Activated B cell treated with CpG ODN at 0.5 μM for 24 hours (primary cell): ENCODE measurements at regions not wholly inside any gene's neighbourhood (a gene's known extent, or its start where the extent isn't known, plus 50 kb on each side); places are given as distances from the start of the nearest gene placed in this dataset.

Experiments used
- ATAC-seq: fragments of 200-7000 bp; cut with Tn5 transposase; one replicate; pipeline ENCODE4 v1.10.0; 2021; ENCODE audit warnings: low read depth, mild to moderate bottlenecking, moderate library complexity
- CTCF ChIA-PET: fragments of 350-600 bp; sonication (Branson Sonifier 250); formaldehyde crosslinking; loops from one replicate; lab custom pipeline; 2021; ENCODE audit warnings: antibody characterized with exemption; lab: Charles Lee
- POLR2A ChIA-PET: fragments of 350-600 bp; sonication (Branson Sonifier 250); formaldehyde crosslinking; loops from one replicate; lab custom pipeline; 2021; ENCODE audit warnings: antibody characterized with exemption; lab: Charles Lee
- DNase-seq: peaks from one replicate; pipeline ENCODE4 v3.0.0; 2022
- H3K27ac Mint-ChIP-seq: one replicate; pipeline ENCODE4 v1.8.0; 2020; ENCODE audit warnings: mixed read lengths
- H3K27me3 Mint-ChIP-seq: one replicate; pipeline ENCODE4 v1.8.0; 2021; ENCODE audit warnings: mixed read lengths
- H3K36me3 Mint-ChIP-seq: one replicate; pipeline ENCODE4 v1.8.0; 2021; ENCODE audit warnings: low read depth, mixed read lengths
- H3K4me1 Mint-ChIP-seq: one replicate; pipeline ENCODE4 v1.8.0; 2021; ENCODE audit warnings: mixed read lengths
- H3K4me3 Mint-ChIP-seq: one replicate; pipeline ENCODE4 v1.8.0; 2020; ENCODE audit warnings: mild to moderate bottlenecking, mixed read lengths
- H3K9me3 Mint-ChIP-seq: one replicate; pipeline ENCODE4 v1.8.0; 2020; ENCODE audit warnings: mixed read lengths
- CTCF ChIP-seq: fragments of 200-600 bp; IDR thresholded peaks from one replicate; pipeline ENCODE4 v1.8.0; 2022; ENCODE audit warnings: antibody characterized with exemption, mild to moderate bottlenecking
- intact Hi-C: fragments of 100-400 bp; cut with micrococcal nuclease; formaldehyde crosslinking; loops from one replicate; pipeline ENCODE4 v1.15.1; 2024

- ATAC-seq (no peak), DNase-seq (no peak)
- Mint-ChIP-seq H3K4me3 (no peak overlapping the region), H3K4me1 (no peaks in the 10 kb centered on the region), H3K27me3 (no peaks in the 10 kb centered on the region), H3K27ac (no peak overlapping the region), H3K36me3 (no peaks in the 10 kb centered on the region), H3K9me3 (peaks cover 2% of the 10 kb centered on the region)
- ChIA-PET POLR2A (no interaction called here), CTCF (no interaction called here)
- TF ChIP-seq CTCF = no peak
- intact Hi-C loops = no loop called here
Measured at GRCh38 chr13:74920361-74920760, 561.6 kb downstream of the TBC1D4 start.

DNA sequence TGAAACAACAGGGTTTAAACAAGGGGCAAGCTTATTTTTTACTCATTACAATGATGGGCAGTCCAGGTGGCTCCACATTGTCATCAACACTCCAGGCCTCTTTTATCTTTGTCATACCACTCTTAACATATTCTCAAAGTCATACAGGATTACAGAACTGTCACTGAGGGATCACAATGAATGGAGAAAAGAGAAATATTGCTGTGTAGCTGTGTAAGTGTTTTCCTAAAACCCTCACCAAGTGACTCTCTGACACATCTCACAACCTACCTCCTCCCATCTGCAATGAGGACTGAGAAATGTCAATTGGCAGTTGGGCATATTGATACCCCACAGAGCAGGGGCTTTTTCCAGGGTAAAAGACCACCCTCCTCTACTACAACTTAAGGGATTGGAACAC lies 562.1 kb downstream of the TBC1D4 start:
- Mint-ChIP-seq H3K36me3 (no peaks in the 10 kb centered on the region), H3K4me3 (no peak overlapping the region), H3K9me3 (peaks cover under 1% of the 10 kb centered on the region), H3K4me1 (no peaks in the 10 kb centered on the region), H3K27ac (no peak overlapping the region), H3K27me3 (no peaks in the 10 kb centered on the region)
- POLR2A ChIA-PET = no interaction called here
- ATAC-seq (no peak), DNase-seq (no peak)
- CTCF ChIA-PET = no interaction called here
- TF ChIP-seq CTCF = no peak
- intact Hi-C loops = no loop called here

DNA sequence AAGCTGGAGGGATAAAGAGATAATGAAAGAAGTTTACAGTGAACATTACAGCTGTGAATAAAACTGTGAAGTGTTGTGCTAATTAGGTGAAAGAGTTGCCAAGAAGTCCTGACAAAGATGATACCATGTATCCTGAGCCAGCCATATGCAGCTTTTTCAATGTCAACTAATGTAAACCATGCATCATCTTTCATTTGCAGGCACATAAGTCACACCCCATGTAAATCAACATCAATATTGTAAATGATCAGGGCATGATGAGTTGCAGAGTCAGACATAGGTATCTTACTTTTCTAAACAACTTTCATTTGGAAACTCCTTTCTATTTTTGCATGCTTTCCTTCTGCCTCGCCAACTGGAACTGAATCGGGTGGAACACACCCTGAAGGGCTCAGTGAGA lies 569.1 kb downstream of the TBC1D4 start:
- H3K27ac Mint-ChIP-seq = no peak overlapping the region
- no peaks in the 10 kb centered on the region for H3K4me1 Mint-ChIP-seq
- POLR2A ChIA-PET = no interaction called here
- DNase-seq (no peak), ATAC-seq (no peak)
- CTCF ChIA-PET = no interaction called here
- H3K4me3 Mint-ChIP-seq = no peak overlapping the region
- H3K9me3 Mint-ChIP-seq = no peaks in the 10 kb centered on the region
- H3K27me3 Mint-ChIP-seq = no peaks in the 10 kb centered on the region
- H3K36me3 Mint-ChIP-seq = no peaks in the 10 kb centered on the region
- intact Hi-C loops = no loop called here
- no peak for TF ChIP-seq CTCF

GRCh38 chr13:74910415-74910814 lies 571.6 kb downstream of the TBC1D4 start:
- intact Hi-C loops = no loop called here
- Mint-ChIP-seq H3K36me3 (no peaks in the 10 kb centered on the region), H3K27ac (no peak overlapping the region), H3K9me3 (no peaks in the 10 kb centered on the region), H3K4me3 (no peak overlapping the region), H3K27me3 (no peaks in the 10 kb centered on the region), H3K4me1 (no peaks in the 10 kb centered on the region)
- ChIA-PET CTCF (no interaction called here), POLR2A (no interaction called here)
- ATAC-seq (no peak), DNase-seq (no peak)
- no peak for TF ChIP-seq CTCF

GRCh38 chr13:74907788-74908187 lies 574.2 kb downstream of the TBC1D4 start:
- Mint-ChIP-seq H3K4me3 (no peak overlapping the region), H3K36me3 (no peaks in the 10 kb centered on the region), H3K9me3 (no peaks in the 10 kb centered on the region), H3K27me3 (no peaks in the 10 kb centered on the region), H3K4me1 (no peaks in the 10 kb centered on the region), H3K27ac (no peak overlapping the region)
- ATAC-seq (no peak), DNase-seq (no peak)
- POLR2A ChIA-PET = no interaction called here
- intact Hi-C loops = no loop called here
- CTCF ChIA-PET = no interaction called here
- TF ChIP-seq CTCF = no peak
